ENCODE measurements at regions not wholly inside any gene's neighbourhood (a gene's known extent, or its start where the extent isn't known, plus 50 kb on each side); places are given as distances from the start of the nearest gene placed in this dataset.

- H4K91ac ChIP-seq (replicated peaks; ENCODE audit: insufficient read length, low read length) = no peak overlapping the region
- no peak overlapping the region for H2AFZ ChIP-seq (ENCODE audit: low read length)
- CTCF ChIA-PET (ENCODE audit: partially characterized antibody) = no interaction called here
- no peak overlapping the region for H3K56ac ChIP-seq (replicated peaks; ENCODE audit: insufficient read length, low read depth, low read length)
- H3K18ac ChIP-seq (ENCODE audit: extremely low read depth, low read length) = no peak overlapping the region
- POLR2A ChIA-PET (ENCODE audit: partially characterized antibody) = no interaction called here
- TF ChIP-seq CREB1 (IDR thresholded peaks at IDR 0.05) (no peak), RBBP5 (IDR thresholded peaks at IDR 0.05; ENCODE audit: borderline replicate concordance, low read depth, low read length) (no peak), SIRT6 (IDR thresholded peaks at IDR 0.05; ENCODE audit: low read length) (no peak), BRCA1 (IDR thresholded peaks at IDR 0.05; ENCODE audit: low read depth, low read length) (no peak), GTF2F1 (IDR thresholded peaks at IDR 0.05; ENCODE audit: borderline replicate concordance, low read depth, low read length) (no peak)
- H3K27me3 ChIP-seq (replicated peaks in 1 of 4; ENCODE audit: control insufficient read depth in 3 of 4, extremely low read depth in 1 of 4, insufficient read depth in 3 of 4, low read length in 3 of 4) = no peaks in the 10 kb centered on the region
- H3K36me3 ChIP-seq (ENCODE audit: control insufficient read depth in 2 of 4, insufficient read depth in 4 of 4, low read length in 3 of 4) = no peaks in the 10 kb centered on the region
- no peak overlapping the region for H2BK12ac ChIP-seq (ENCODE audit: low read depth, low read length)
- no peak for FAIRE-seq
- H4K8ac ChIP-seq (ENCODE audit: extremely low read depth, insufficient read depth, low read length) = no peak overlapping the region
- H3K79me1 ChIP-seq (ENCODE audit: low read depth, low read length) = no peaks in the 10 kb centered on the region
- DNase-seq (ENCODE audit: low read depth in 1 of 2, low spot score in 2 of 2) = no peak
- H4K20me1 ChIP-seq (replicated peaks in 1 of 2; ENCODE audit: control insufficient read depth in 1 of 2, insufficient read depth in 2 of 2, low read length in 2 of 2) = no peaks in the 10 kb centered on the region
- H2BK20ac ChIP-seq (ENCODE audit: low read length) = no peak overlapping the region
- no peak overlapping the region for H3K4me3 ChIP-seq (ENCODE audit: extremely low read depth in 1 of 4, insufficient read depth in 2 of 4, low read depth in 3 of 4, low read length in 4 of 4)
- no peak overlapping the region for H3K23ac ChIP-seq (ENCODE audit: insufficient read length)
- no peak overlapping the region for H2BK120ac ChIP-seq (replicated peaks; ENCODE audit: low read depth, low read length)
- no peaks in the 10 kb centered on the region for H3K79me2 ChIP-seq (ENCODE audit: control insufficient read depth in 1 of 2, insufficient read depth in 2 of 2, low read length in 2 of 2)
- H2BK15ac ChIP-seq (ENCODE audit: low read length) = no peak overlapping the region
- H2AK5ac ChIP-seq (ENCODE audit: low read depth, low read length) = no peak overlapping the region
- 88% methylated on average over 4 of the region's 4 CpGs; no CpG with 5 or more reads in 1 of the 2 experiments for WGBS, 2 experiments (ENCODE audit: extremely low coverage in 1 of 2, insufficient coverage in 1 of 2, insufficient read length in 1 of 2, insufficient replicate concordance in 2 of 2, low coverage in 1 of 2, low lambda C conversion rate in 2 of 2, missing lambda C conversion rate in 1 of 2)
- H3K9ac ChIP-seq (replicated peaks in 1 of 4; ENCODE audit: extremely low read depth in 1 of 4, low read depth in 3 of 4, low read length in 3 of 4) = no peak overlapping the region
- no peak overlapping the region for H3K14ac ChIP-seq (ENCODE audit: insufficient read length)
- no peaks in the 10 kb centered on the region for H3K9me3 ChIP-seq (ENCODE audit: insufficient read depth in 2 of 2, low read depth in 1 of 2, low read length in 1 of 2)
- H3K27ac ChIP-seq (ENCODE audit: low read depth, low read length) = no peak overlapping the region
- H3K4ac ChIP-seq (replicated peaks; ENCODE audit: insufficient read length, low read depth, low read length) = no peak overlapping the region
- H2BK5ac ChIP-seq (ENCODE audit: low read depth, low read length) = no peak overlapping the region
- H3K23me2 ChIP-seq (ENCODE audit: low read depth, low read length) = no peaks in the 10 kb centered on the region
- no peak overlapping the region for H3K4me2 ChIP-seq (ENCODE audit: insufficient read depth in 1 of 2, low read depth in 2 of 2, low read length in 2 of 2)
- H3K4me1 ChIP-seq (replicated peaks in 1 of 4; ENCODE audit: control insufficient read depth in 3 of 4, insufficient read depth in 4 of 4, low read length in 3 of 4) = peaks cover 0 to 3% (median 0%) of the 10 kb centered on the region in 4 experiments; a peak in 1 of 7 replicates
- H4K5ac ChIP-seq (ENCODE audit: insufficient read length, low read depth, low read length) = no peak overlapping the region
These were observed 442.4 kb upstream of the ZNF462 start for GRCh38 chr9:106420511-106420944.

Data from H1 (cell line).